ENCODE measurements at regions not wholly inside any gene's neighbourhood (a gene's known extent, or its start where the extent isn't known, plus 50 kb on each side); places are given as distances from the start of the nearest gene placed in this dataset.

DNA sequence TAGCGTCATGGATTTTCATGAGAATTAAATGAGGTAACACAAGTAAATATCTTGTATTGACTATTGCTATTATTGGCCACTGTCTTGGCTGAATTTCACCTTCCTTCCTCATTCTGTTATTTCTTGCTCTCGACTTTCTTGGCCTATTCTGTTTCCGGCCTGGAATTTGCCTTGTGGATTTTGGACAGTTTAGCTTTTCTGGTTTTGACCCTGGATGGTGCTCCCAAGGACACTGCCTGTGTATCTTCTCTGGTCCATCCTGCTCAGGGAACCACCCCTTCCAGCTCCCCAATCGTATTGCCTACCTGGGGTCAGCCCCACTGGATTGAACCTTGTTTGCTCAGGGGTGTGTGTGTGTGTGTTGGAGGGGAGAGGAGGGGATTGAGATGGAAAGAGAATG is 376.2 kb upstream of the C2CD4B start:
- H3K79me2 ChIP-seq = no peaks in the 10 kb centered on the region
- H3K9me3 ChIP-seq (ENCODE audit: control insufficient read depth, low read length) = no peaks in the 10 kb centered on the region
- no peaks in the 10 kb centered on the region for H3K36me3 ChIP-seq (ENCODE audit: control insufficient read depth, insufficient read depth, low read length)
- H3K27ac ChIP-seq = no peak overlapping the region
- TF ChIP-seq, protein P1, sequence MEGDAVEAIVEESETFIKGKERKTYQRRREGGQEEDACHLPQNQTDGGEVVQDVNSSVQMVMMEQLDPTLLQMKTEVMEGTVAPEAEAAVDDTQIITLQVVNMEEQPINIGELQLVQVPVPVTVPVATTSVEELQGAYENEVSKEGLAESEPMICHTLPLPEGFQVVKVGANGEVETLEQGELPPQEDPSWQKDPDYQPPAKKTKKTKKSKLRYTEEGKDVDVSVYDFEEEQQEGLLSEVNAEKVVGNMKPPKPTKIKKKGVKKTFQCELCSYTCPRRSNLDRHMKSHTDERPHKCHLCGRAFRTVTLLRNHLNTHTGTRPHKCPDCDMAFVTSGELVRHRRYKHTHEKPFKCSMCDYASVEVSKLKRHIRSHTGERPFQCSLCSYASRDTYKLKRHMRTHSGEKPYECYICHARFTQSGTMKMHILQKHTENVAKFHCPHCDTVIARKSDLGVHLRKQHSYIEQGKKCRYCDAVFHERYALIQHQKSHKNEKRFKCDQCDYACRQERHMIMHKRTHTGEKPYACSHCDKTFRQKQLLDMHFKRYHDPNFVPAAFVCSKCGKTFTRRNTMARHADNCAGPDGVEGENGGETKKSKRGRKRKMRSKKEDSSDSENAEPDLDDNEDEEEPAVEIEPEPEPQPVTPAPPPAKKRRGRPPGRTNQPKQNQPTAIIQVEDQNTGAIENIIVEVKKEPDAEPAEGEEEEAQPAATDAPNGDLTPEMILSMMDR (IDR thresholded peaks at IDR 0.05) = no peak
- H3K4me3 ChIP-seq (ENCODE audit: low read depth, low read length) = no peak overlapping the region
- no peaks in the 10 kb centered on the region for H3K27me3 ChIP-seq (ENCODE audit: control insufficient read depth, insufficient read depth, low read length)
- H3K9ac ChIP-seq = no peak overlapping the region
- no peak overlapping the region for H3K4me2 ChIP-seq (ENCODE audit: low read length)
- H2AFZ ChIP-seq = no peak overlapping the region
- no peaks in the 10 kb centered on the region for H3K4me1 ChIP-seq

- Histone ChIP-seq H3K9me3 (ENCODE audit: control insufficient read depth, low read length) (no peaks in the 10 kb centered on the region), H3K4me1 (no peaks in the 10 kb centered on the region), H3K27ac (no peak overlapping the region), H3K79me2 (no peaks in the 10 kb centered on the region), H3K4me3 (ENCODE audit: low read depth, low read length) (no peak overlapping the region), H3K4me2 (ENCODE audit: low read length) (no peak overlapping the region), H3K36me3 (ENCODE audit: control insufficient read depth, insufficient read depth, low read length) (no peaks in the 10 kb centered on the region), H2AFZ (no peak overlapping the region), H3K9ac (no peak overlapping the region), H3K27me3 (ENCODE audit: control insufficient read depth, insufficient read depth, low read length) (no peaks in the 10 kb centered on the region)
- TF ChIP-seq, protein P1 (IDR thresholded peaks at IDR 0.05) = no peak
Measured at GRCh38 chr15:62541846-62542245, 376.8 kb upstream of the C2CD4B start.

- Histone ChIP-seq H3K4me3 (ENCODE audit: low read depth, low read length) (no peak overlapping the region), H3K36me3 (ENCODE audit: control insufficient read depth, insufficient read depth, low read length) (no peaks in the 10 kb centered on the region), H2AFZ (no peak overlapping the region), H3K9me3 (ENCODE audit: control insufficient read depth, low read length) (no peaks in the 10 kb centered on the region), H3K27ac (no peak overlapping the region), H3K79me2 (no peaks in the 10 kb centered on the region), H3K4me2 (ENCODE audit: low read length) (no peak overlapping the region), H3K4me1 (no peaks in the 10 kb centered on the region), H3K9ac (no peak overlapping the region), H3K27me3 (ENCODE audit: control insufficient read depth, insufficient read depth, low read length) (no peaks in the 10 kb centered on the region)
- TF ChIP-seq, protein P1 (IDR thresholded peaks at IDR 0.05) = no peak
Measured at GRCh38 chr15:62544446-62544845, 379.4 kb upstream of the C2CD4B start.

DNA sequence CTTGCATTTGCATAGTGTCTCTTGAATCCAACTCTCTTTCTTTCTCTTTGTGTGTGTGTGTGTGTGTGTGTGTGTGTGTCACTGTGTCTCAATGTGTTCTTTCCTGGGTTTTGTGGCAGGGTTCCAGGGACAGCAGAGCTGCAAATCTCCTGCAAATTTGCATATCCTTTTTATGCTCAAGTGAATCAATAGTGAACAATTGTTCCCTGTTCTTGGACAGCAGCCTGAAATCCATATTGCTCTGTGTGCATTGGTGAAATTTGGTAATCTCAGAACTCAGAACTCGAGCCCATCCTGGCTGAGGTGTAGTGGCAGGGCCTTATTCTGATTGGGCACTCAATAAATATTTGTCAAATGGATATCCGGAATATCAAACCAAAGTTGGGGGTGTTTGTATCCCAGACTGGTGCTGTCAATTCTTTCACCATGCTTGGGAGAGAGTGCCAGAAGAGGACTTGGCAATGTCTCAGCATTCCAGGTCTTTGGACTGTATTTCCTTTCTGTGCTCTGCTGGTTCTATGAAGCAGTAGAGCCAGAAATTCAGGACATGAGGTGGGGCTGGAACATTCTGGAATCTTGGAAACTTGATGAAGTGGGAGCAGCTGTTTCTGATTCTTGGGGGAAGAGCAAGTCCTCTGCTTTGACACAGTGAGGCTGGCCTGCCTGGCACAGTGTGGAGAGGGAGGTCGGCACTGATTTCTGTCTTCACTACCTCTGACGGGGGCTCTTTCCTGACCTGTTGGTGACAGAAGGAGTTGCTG is 380.6 kb upstream of the C2CD4B start:
- H3K27ac ChIP-seq = no peak overlapping the region

More for the DNA sequence above, 380.6 kb upstream of the C2CD4B start:
- H3K79me2 ChIP-seq = no peaks in the 10 kb centered on the region
- TF ChIP-seq, protein P1 (IDR thresholded peaks at IDR 0.05) = no peak
- H3K27me3 ChIP-seq (ENCODE audit: control insufficient read depth, insufficient read depth, low read length) = no peaks in the 10 kb centered on the region
- no peak overlapping the region for H3K4me2 ChIP-seq (ENCODE audit: low read length)
- H3K9ac ChIP-seq = no peak overlapping the region
- no peaks in the 10 kb centered on the region for H3K36me3 ChIP-seq (ENCODE audit: control insufficient read depth, insufficient read depth, low read length)
- no peaks in the 10 kb centered on the region for H3K9me3 ChIP-seq (ENCODE audit: control insufficient read depth, low read length)
- H3K4me1 ChIP-seq = no peaks in the 10 kb centered on the region
- H3K4me3 ChIP-seq (ENCODE audit: low read depth, low read length) = no peak overlapping the region
- no peak overlapping the region for H2AFZ ChIP-seq
